ENCODE measurements at regions not wholly inside any gene's neighbourhood (a gene's known extent, or its start where the extent isn't known, plus 50 kb on each side); places are given as distances from the start of the nearest gene placed in this dataset.

- intact Hi-C loops (cut with DNase I, micrococcal nuclease): no loop called here
- no peak for ATAC-seq
- DNase-seq: no peak
Measured at GRCh38 chr7:42445691-42446090, 208.7 kb upstream of the GLI3 start.

GRCh38 chr7:42440951-42441350, 203.9 kb upstream of the GLI3 start:
- intact Hi-C loops (cut with DNase I, micrococcal nuclease): no loop called here
- DNase-seq: no peak
- ATAC-seq: no peak

DNA sequence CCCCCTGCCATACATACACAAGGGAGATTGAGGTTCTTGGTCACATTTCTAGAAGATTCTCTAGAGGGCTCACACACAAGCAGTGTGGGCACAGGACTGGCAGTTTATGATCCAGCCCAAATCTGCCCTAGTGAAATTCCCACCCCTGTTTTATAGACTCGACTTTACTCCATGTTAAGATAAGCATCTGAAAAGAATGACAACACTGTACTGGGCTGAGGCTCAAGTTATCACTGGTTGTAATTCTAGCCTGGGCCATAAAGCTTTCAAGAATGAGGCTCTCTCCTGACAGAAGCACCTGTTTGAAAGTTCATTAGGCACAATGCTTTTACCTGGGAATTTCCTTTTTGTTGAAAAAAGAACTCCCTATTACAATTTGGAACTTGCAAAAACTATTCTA, 195.6 kb upstream of the GLI3 start:
- ATAC-seq: peak; percentile 99
- intact Hi-C loops (cut with DNase I, micrococcal nuclease): no loop called here
- DNase-seq: no peak

DNA sequence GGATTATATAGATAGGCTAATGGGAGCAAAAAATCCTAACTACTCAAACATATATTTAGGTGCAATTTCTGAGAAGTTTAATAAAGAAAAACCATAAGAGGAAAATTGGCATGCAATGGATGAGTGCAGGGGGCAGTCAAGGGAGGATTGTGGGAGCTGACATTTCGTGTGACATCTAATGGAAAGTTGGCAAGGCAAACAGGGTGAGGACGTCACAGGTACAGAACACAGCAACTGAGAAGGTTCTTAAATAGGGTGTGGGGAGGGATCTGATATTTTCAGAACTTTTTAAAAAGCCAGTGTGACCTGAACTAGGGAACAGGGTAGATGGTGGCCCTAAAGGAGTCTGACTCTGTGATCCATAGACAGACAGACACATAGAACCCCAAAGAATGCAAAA, 194.9 kb upstream of the GLI3 start:
- no peak for ATAC-seq

DNA sequence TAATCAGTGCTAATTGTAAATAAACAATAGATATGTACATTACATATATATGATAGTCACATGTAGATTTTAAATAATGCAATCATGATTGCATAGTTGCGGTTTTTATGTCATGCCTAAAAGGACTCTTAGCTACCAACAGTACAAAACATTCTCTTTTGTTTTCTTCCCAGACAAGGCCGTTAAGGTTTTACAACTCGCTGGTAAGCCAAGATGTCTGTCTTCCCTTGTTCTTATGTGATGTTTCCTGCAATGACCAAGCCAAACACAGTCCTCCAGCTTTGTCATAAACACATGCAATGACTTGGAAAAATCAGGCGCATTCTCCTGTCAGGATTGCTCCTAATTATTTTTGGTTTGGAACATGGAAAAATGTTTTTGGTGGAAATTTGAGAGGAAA, 192.3 kb upstream of the GLI3 start:
- DNase-seq (no peak), ATAC-seq (no peak)
- intact Hi-C loops (cut with DNase I, micrococcal nuclease): no loop called here

More for the DNA sequence above, 194.9 kb upstream of the GLI3 start:
- intact Hi-C loops (cut with DNase I, micrococcal nuclease): no loop called here
- DNase-seq: no peak

DNA sequence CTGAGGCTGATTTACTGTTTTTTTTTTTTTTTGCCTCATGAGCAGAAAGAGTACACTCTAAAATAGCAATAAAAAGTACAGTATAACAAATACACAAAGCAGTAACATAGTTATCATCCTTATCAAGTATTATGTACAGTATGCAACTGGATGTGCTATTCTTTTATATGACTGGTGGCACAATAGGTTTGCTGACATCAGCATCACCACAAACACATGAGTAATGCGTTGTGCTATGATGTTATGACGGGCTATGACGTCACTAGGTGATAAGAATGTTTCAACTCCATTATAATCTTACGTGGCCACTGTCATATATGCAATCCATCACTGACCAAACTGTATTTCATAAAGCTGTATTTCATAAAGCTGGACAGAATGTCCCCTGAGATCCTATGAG, 189.2 kb upstream of the GLI3 start:
- no peak for DNase-seq
- intact Hi-C loops (cut with DNase I, micrococcal nuclease): no loop called here
- peak; percentile 52 for ATAC-seq

DNA sequence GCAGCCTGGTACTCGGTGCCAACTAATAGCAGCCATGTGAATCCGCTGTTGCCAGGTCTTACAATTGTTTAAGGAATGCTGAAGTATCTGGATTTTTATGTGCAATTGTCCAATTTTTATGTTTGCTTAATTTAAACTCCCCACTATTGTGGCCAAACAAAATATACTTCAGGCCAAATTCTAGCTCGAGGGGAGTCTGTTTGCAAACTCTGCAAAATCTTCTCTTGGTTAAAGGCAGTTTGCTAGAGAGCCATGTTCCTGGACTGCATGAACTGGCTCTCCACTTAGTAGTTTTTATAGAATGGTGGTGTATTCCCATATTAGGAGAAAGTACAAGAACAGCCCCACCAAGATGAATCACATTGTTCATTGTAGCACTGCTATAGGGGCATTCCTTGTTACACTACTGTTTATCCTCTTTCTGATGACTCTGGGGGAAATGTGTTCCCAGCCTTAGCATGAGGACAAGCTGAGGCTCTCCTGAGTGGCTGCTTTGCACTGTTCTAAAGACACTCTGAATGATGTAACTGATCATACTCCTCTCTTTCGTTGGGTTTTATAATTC, 178.0 kb upstream of the GLI3 start:
- ATAC-seq (no peak), DNase-seq (no peak)

GRCh38 chr7:42414028-42414427, 177.0 kb upstream of the GLI3 start:
- intact Hi-C loops (cut with DNase I, micrococcal nuclease): no loop called here

More for the DNA sequence above, 178.0 kb upstream of the GLI3 start:
- intact Hi-C loops (cut with DNase I, micrococcal nuclease): no loop called here

GRCh38 chr7:42409296-42409695, 172.3 kb upstream of the GLI3 start:
- ATAC-seq (no peak), DNase-seq (no peak)
- intact Hi-C loops (cut with DNase I, micrococcal nuclease): no loop called here

More at GRCh38 chr7:42414028-42414427, 177.0 kb upstream of the GLI3 start:
- ATAC-seq: no peak
- no peak for DNase-seq

GRCh38 chr7:42407833-42408232, 170.8 kb upstream of the GLI3 start:
- ATAC-seq (no peak), DNase-seq (no peak)
- intact Hi-C loops (cut with DNase I, micrococcal nuclease): no loop called here

GRCh38 chr7:42407021-42407710, 170.2 kb upstream of the GLI3 start:
- DNase-seq (no peak), ATAC-seq (no peak)
- intact Hi-C loops (cut with DNase I, micrococcal nuclease): no loop called here

GRCh38 chr7:42406358-42406757, 169.3 kb upstream of the GLI3 start:
- DNase-seq (no peak), ATAC-seq (no peak)
- intact Hi-C loops (cut with DNase I, micrococcal nuclease): no loop called here

DNA sequence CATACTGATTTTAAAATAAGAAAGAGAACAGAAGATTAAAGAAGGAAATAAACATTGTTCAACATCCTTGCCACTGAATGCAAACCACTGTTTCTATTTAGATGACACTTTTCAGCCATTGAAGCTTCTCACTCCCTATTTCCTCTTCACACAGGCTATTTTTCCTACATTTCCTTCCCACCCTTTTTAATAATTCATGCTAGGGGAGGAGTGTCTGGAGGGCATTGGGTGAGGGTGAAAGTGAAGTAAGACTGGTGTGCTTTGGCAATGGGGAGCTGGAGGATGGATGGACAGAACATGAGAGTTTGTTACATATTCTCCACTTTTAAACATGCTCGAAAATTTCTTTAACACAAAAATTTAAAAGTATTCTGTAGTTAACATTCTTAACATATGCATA, 168.8 kb upstream of the GLI3 start:
- DNase-seq (no peak), ATAC-seq (no peak)
- intact Hi-C loops (cut with DNase I, micrococcal nuclease): no loop called here

DNA sequence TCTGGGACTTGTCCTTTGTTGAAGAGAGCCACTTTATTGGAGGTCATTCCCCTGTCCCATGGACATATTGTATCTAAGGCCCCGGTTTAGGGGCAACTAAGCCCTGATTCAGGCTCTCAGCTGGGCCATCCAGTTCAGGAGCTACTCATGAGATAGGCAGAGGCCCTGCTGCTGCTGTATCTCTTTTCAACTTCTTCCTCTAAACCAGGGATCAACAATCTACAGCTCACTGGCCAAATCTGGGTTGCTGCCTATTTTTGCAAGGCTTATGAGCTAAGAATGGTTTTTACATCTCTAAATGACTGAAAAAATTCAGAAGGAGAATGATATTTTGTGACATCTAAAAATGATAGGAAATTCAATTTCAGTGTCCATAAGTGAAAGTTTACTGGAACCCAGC, 166.8 kb upstream of the GLI3 start:
- ATAC-seq (no peak), DNase-seq (no peak)
- intact Hi-C loops (cut with DNase I, micrococcal nuclease): no loop called here

- ATAC-seq: no peak
- intact Hi-C loops (cut with DNase I, micrococcal nuclease): no loop called here
- no peak for DNase-seq
Measured at GRCh38 chr7:42400961-42401360, 164.0 kb upstream of the GLI3 start.

- ATAC-seq (no peak), DNase-seq (no peak)
- intact Hi-C loops (cut with DNase I, micrococcal nuclease): no loop called here
Measured at GRCh38 chr7:42400211-42400772, 163.3 kb upstream of the GLI3 start.

DNA sequence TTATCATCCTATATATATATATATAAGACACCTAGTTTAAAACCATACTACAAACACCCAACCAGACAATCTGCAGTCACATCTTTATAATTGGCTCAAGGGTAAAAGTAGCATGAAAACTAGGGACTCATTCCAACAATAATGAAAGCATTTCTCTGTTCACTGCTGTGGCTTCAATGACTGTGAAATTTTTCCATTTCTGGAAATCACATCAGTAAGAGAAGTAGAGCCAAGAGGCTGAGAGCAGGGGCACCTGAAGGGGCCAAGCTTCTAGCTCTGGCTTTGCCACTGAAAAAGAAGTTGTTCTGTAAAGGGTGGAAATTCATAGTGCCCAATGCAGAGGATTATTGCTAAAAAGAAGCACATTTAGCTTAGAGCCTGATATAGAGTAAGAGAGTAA, 158.6 kb upstream of the GLI3 start:
- DNase-seq (no peak), ATAC-seq (no peak)
- intact Hi-C loops (cut with DNase I, micrococcal nuclease): no loop called here

DNA sequence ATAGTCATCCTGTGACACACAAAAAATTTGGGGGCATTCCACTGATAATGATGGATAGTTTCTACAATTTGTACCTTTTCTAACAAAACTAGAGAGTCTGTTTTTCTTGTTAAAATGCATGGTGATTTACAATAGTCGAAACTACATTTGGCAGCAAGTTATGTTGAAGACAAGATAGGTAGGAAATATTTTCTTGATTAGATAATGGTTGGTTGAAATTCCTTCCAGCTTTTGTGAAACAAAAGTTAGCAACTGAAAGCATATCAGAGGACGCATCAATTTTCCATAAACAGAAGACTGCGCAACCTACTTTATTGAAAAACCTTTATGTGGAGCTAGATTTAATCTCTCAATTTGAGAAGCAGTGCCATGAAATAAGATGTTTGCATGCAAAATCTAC, 155.8 kb upstream of the GLI3 start:
- no peak for DNase-seq
- ATAC-seq: no peak
- intact Hi-C loops (cut with DNase I, micrococcal nuclease): no loop called here

GRCh38 chr7:42389697-42390096, 152.7 kb upstream of the GLI3 start:
- ATAC-seq: no peak
- intact Hi-C loops (cut with DNase I, micrococcal nuclease): no loop called here
- DNase-seq: no peak

- ATAC-seq (no peak), DNase-seq (no peak)
- intact Hi-C loops (cut with DNase I, micrococcal nuclease): no loop called here
Measured at GRCh38 chr7:42385912-42386311, 148.9 kb upstream of the GLI3 start.

DNA sequence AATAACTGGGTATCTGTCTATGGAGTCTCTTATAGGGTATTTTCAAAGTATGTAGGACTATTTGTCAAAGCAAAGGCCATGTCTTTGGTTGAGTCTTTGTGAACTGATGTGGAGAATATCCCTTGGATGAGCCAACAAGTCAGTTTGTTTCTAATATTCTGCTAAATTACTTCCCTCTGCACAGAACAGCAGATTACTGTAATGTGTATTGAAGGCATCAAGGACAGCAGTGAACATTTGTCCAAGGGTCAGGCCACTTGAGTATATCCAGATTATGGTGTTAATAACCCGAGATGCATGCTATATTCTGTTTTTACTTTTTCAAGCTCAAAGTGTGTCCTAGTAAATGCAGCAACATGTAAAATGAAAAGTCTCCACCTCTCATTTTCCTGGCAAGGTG, 144.2 kb upstream of the GLI3 start:
- intact Hi-C loops (cut with DNase I, micrococcal nuclease): no loop called here
- DNase-seq (no peak), ATAC-seq (no peak)
